Hindlimb muscle (tissue), 1 donor: ENCODE measurements at regions not wholly inside any gene's neighbourhood (a gene's known extent, or its start where the extent isn't known, plus 50 kb on each side); places are given as distances from the start of the nearest gene placed in this dataset.

Experiments used
- DNase-seq: peaks from one replicate; pipeline ENCODE4 v3.0.0-alpha.2; 2013

DNA sequence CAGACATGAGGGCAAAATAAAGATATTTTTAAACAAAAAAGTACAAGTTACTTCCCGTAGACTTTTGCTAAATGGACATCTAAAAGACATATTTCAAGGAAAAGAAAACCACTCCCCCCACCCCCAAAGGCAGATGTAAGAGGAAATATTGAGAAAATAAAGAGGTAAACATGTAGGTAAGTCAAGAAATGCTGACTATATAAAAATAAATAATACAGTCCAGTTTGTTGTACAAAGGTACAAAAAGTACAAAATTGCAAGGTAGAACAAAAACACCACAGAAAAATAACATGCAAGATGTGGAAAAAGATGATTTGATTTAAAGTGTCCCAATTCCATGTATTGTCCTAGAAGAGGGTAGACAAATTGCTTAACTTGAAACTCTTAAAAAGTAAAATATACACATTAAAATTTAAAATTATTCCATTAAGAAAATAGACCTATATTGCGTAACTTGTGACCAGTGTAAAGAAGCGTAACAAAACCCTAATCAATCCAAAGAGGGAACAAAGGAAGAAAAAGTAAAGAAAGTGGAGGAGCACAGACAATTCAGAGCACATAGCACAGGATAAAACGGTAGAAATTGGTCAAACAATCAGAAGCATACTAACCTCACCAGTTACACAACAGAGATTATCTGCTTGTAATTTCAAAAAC is 58.4 kb upstream of the FAM216B start:
- DNase-seq, result no peak

DNA sequence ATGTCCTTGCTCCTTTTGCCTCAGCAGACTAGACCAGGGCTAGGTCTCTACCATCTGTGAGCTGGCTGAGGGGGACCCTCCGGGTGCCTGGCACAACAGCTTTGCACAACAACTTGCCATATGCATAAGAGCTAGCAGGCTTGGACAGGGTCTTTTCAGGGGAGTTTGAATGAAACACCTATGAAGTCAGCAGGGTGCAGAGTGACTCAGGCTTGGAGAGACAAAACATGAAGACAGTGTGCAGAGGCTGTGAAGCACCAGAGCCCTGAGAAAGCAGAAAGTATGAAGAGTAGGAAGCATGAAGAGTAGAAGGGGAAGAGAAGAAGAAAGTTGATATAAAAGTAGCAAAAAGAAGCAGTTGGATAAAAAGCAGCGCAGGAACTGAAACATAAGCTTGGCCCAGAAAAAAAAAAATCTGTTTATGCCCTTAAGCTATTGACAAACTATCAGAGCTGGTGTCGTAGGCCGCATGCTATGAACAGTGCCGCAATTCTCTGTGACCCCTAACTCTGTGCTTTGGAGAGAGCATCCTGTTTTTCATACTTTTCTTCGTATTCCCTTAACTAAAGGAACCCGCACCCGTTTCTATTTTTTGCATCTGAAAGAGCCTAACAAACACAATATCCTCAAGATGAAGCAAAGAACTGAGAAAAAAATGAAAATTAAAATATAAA is 52.7 kb upstream of the FAM216B start:
- no peak for DNase-seq

- no peak for DNase-seq
These were observed 51.5 kb upstream of the FAM216B start for GRCh38 chr13:42729857-42730402.
